Left lung (tissue), 4 donors: ENCODE measurements at regions not wholly inside any gene's neighbourhood (a gene's known extent, or its start where the extent isn't known, plus 50 kb on each side); places are given as distances from the start of the nearest gene placed in this dataset.

Experiments used
- ATAC-seq: fragments of 200-7000 bp; cut with Tn5 transposase; one replicate; pipeline ENCODE4 v1.9.1; 2020; ENCODE audit warnings: moderate library complexity
- DNase-seq, 4 donors: peaks; one replicate each; pipeline ENCODE4 v3.0.0-alpha.2; 2013 to 2020
- H3K27ac ChIP-seq, 2 donors: fragments of 200-600 bp; sonication (generic) in 1 of 2; one replicate each; pipeline versions ENCODE4 v1.5.0 to v1.8.0; 2020 to 2021
- H3K27me3 ChIP-seq, 2 donors: fragments of 200-600 bp; sonication (generic) in 1 of 2; one replicate each; pipeline versions ENCODE4 v1.5.0 to v1.8.0; 2020 to 2021
- H3K36me3 ChIP-seq, 2 donors: fragments of 200-600 bp; sonication (generic) in 1 of 2; one replicate each; pipeline versions ENCODE4 v1.5.0 to v1.8.0; 2020 to 2021
- H3K4me1 ChIP-seq, 2 donors: fragments of 200-600 bp; one replicate each; pipeline ENCODE4 v1.8.0; 2021
- H3K4me3 ChIP-seq, 2 donors: fragments of 200-600 bp; sonication (generic) in 1 of 2; one replicate each; pipeline versions ENCODE4 v1.5.0 to v1.8.0; 2020 to 2021; ENCODE audit warnings: mild to moderate bottlenecking in 1 of 2
- H3K9me3 ChIP-seq, 2 donors: fragments of 200-600 bp; sonication (generic) in 1 of 2; one replicate each; pipeline versions ENCODE4 v1.5.0 to v1.8.0; 2020 to 2021
- intact Hi-C, 2 donors: fragments of 100-400 bp; cut with DNase I; formaldehyde crosslinking; loops; one replicate each; pipeline versions ENCODE4 v1.11.2 to v1.14.2; 2022
- TF ChIP-seq, protein P1 (sequence below), 2 donors: fragments of 200-600 bp; sonication (generic) in 1 of 2; IDR thresholded peaks; one replicate each; pipeline versions ENCODE4 v1.5.0 to v1.8.0; 2021; ENCODE audit warnings: antibody characterized with exemption in 2 of 2
- donor health status: DM: no; HTN: yes; CAD: no.
- donor health status: DM: no; HTN: no; CAD: no.

DNA sequence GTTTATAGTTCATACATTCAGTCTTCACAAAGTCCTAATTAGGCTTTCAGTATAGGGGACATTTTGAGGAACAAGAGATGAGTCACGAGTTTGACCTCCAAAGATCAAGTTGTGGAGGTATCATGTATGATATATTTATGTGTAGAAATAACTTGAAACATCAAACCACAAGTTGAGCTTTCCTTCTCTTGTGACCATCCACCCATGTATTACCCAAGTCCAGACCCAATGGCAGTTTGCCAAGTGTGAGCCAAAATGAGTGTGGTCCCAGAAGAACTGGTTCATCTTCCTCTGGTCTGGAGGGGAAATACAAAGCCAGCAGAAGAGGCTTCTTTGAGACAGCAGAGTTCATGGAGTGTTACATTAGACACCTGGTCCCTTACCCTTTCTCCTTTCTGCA, 104.9 kb downstream of the ATP23 start:
- ATAC-seq (no peak), DNase-seq (no peak)
- no peaks in the 10 kb centered on the region for H3K36me3 ChIP-seq

DNA sequence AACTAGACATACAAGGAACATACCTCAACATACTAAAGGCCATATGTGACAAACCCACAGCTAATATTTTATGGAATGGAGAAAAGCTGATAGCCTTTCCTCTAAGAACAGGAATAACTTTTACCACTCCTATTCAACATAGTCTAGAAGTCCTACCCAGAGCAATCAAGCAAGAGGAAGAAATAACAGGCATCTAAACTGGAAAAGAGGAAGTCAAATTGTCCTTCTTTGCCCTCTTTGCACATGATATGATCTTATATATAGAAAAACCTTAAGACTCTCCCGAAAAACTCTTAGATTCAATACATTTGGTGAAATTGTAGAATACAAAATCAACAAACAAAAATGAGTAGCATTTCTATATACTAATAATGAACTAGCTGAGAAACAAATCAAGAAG, 110.0 kb downstream of the ATP23 start:
- Histone ChIP-seq H3K36me3 (no peaks in the 10 kb centered on the region), H3K27ac (no peak overlapping the region), H3K4me3 (no peak overlapping the region), H3K9me3 (peaks cover 0 to 22% of the 10 kb centered on the region in 2 donors), H3K27me3 (no peaks in the 10 kb centered on the region), H3K4me1 (no peaks in the 10 kb centered on the region)
- ATAC-seq (no peak), DNase-seq (no peak)
- intact Hi-C loops: no loop called here
- TF ChIP-seq, protein P1, sequence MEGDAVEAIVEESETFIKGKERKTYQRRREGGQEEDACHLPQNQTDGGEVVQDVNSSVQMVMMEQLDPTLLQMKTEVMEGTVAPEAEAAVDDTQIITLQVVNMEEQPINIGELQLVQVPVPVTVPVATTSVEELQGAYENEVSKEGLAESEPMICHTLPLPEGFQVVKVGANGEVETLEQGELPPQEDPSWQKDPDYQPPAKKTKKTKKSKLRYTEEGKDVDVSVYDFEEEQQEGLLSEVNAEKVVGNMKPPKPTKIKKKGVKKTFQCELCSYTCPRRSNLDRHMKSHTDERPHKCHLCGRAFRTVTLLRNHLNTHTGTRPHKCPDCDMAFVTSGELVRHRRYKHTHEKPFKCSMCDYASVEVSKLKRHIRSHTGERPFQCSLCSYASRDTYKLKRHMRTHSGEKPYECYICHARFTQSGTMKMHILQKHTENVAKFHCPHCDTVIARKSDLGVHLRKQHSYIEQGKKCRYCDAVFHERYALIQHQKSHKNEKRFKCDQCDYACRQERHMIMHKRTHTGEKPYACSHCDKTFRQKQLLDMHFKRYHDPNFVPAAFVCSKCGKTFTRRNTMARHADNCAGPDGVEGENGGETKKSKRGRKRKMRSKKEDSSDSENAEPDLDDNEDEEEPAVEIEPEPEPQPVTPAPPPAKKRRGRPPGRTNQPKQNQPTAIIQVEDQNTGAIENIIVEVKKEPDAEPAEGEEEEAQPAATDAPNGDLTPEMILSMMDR (IDR thresholded peaks at IDR 0.05): no peak

More for the DNA sequence above, 104.9 kb downstream of the ATP23 start:
- Histone ChIP-seq H3K27ac (no peak overlapping the region), H3K4me3 (no peak overlapping the region), H3K9me3 (peaks cover 0 to 9% of the 10 kb centered on the region in 2 donors), H3K4me1 (no peaks in the 10 kb centered on the region), H3K27me3 (no peaks in the 10 kb centered on the region)
- intact Hi-C loops: no loop called here
- TF ChIP-seq, protein P1 (IDR thresholded peaks at IDR 0.05): no peak

- no peak for ATAC-seq
- DNase-seq: no peak
- no peak overlapping the region for H3K4me3 ChIP-seq
- TF ChIP-seq, protein P1 (IDR thresholded peaks at IDR 0.05): no peak
- H3K4me1 ChIP-seq: no peaks in the 10 kb centered on the region
- H3K27ac ChIP-seq: no peak overlapping the region
- intact Hi-C loops: no loop called here
- no peaks in the 10 kb centered on the region for H3K36me3 ChIP-seq
- H3K27me3 ChIP-seq: no peaks in the 10 kb centered on the region
- H3K9me3 ChIP-seq: no peaks in the 10 kb centered on the region
Observed at GRCh38 chr12:58064666-58065065, 123.3 kb downstream of the ATP23 start.

DNA sequence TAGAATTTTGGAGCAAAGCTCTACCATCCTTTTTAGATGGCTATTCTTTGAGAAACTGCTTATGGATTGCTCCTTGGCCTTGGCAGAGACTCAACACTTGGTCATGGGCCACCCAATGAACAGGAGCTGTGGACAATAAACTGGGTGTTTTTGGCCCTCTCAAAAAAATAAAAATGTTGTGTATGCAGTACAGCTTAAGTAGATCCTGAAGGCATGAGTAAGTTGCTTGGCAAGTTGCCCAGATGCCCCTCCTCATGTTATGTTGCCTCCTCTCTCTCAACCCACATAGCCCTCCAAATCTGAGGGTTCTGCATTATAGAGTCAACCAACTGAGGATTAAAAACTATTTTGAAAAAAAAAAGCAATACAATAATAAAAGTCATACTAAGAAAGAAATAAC, 124.9 kb downstream of the ATP23 start:
- no peaks in the 10 kb centered on the region for H3K4me1 ChIP-seq
- no peaks in the 10 kb centered on the region for H3K36me3 ChIP-seq
- H3K4me3 ChIP-seq: no peak overlapping the region
- no peaks in the 10 kb centered on the region for H3K27me3 ChIP-seq
- H3K27ac ChIP-seq: no peak overlapping the region
- TF ChIP-seq, protein P1 (IDR thresholded peaks at IDR 0.05): no peak
- ATAC-seq (no peak), DNase-seq (no peak)
- intact Hi-C loops: no loop called here
- H3K9me3 ChIP-seq: no peaks in the 10 kb centered on the region

- H3K4me1 ChIP-seq: no peaks in the 10 kb centered on the region
- H3K27ac ChIP-seq: no peak overlapping the region
- H3K9me3 ChIP-seq: no peaks in the 10 kb centered on the region
- H3K27me3 ChIP-seq: no peaks in the 10 kb centered on the region
- intact Hi-C loops: no loop called here
- no peak overlapping the region for H3K4me3 ChIP-seq
- no peak for ATAC-seq
- DNase-seq: no peak
- no peaks in the 10 kb centered on the region for H3K36me3 ChIP-seq
- TF ChIP-seq, protein P1 (IDR thresholded peaks at IDR 0.05): no peak
Observed at GRCh38 chr12:58067610-58068387, 126.4 kb downstream of the ATP23 start.
